Activated B cell treated with CpG ODN at 0.5 μM for 24 hours (primary cell): ENCODE measurements at regions not wholly inside any gene's neighbourhood (a gene's known extent, or its start where the extent isn't known, plus 50 kb on each side); places are given as distances from the start of the nearest gene placed in this dataset.

Source experiments
- ATAC-seq: fragments of 200-7000 bp; cut with Tn5 transposase; one replicate; pipeline ENCODE4 v1.10.0; 2021; ENCODE audit warnings: low read depth, mild to moderate bottlenecking, moderate library complexity
- CTCF ChIA-PET: fragments of 350-600 bp; sonication (Branson Sonifier 250); formaldehyde crosslinking; loops from one replicate; lab custom pipeline; 2021; ENCODE audit warnings: antibody characterized with exemption; lab: Charles Lee
- POLR2A ChIA-PET: fragments of 350-600 bp; sonication (Branson Sonifier 250); formaldehyde crosslinking; loops from one replicate; lab custom pipeline; 2021; ENCODE audit warnings: antibody characterized with exemption; lab: Charles Lee
- DNase-seq: peaks from one replicate; pipeline ENCODE4 v3.0.0; 2022
- H3K27ac Mint-ChIP-seq: one replicate; pipeline ENCODE4 v1.8.0; 2020; ENCODE audit warnings: mixed read lengths
- H3K27me3 Mint-ChIP-seq: one replicate; pipeline ENCODE4 v1.8.0; 2021; ENCODE audit warnings: mixed read lengths
- H3K36me3 Mint-ChIP-seq: one replicate; pipeline ENCODE4 v1.8.0; 2021; ENCODE audit warnings: low read depth, mixed read lengths
- H3K4me1 Mint-ChIP-seq: one replicate; pipeline ENCODE4 v1.8.0; 2021; ENCODE audit warnings: mixed read lengths
- H3K4me3 Mint-ChIP-seq: one replicate; pipeline ENCODE4 v1.8.0; 2020; ENCODE audit warnings: mild to moderate bottlenecking, mixed read lengths
- H3K9me3 Mint-ChIP-seq: one replicate; pipeline ENCODE4 v1.8.0; 2020; ENCODE audit warnings: mixed read lengths
- intact Hi-C: fragments of 100-400 bp; cut with micrococcal nuclease; formaldehyde crosslinking; loops from one replicate; pipeline ENCODE4 v1.15.1; 2024
- TF ChIP-seq, protein P1 (sequence below): fragments of 200-600 bp; IDR thresholded peaks from one replicate; pipeline ENCODE4 v1.8.0; 2022; ENCODE audit warnings: antibody characterized with exemption, mild to moderate bottlenecking

DNA sequence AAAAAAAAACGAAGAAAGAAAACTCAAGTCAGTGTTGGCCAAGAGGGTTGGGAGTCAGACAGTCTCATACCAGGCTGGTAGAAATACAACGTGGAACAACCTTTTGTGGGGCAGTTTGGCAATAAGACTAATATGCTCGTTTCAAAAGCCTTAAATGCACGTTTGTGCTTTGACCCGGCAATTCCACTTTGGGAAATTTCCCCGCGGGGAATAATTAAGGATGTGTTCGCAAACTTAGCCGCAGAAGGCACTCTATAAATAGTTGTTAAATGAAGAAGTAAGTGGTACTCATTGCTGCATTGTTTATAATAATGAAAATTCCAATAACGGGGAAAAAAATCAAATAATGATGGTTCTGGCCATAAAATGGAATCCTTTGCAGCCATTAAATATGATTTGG is 664.8 kb upstream of the EEF2KMT start:
- DNase-seq: no peak
- Mint-ChIP-seq H3K36me3 (no peaks in the 10 kb centered on the region), H3K4me3 (no peak overlapping the region), H3K4me1 (no peaks in the 10 kb centered on the region), H3K27me3 (no peaks in the 10 kb centered on the region), H3K9me3 (peaks cover 6% of the 10 kb centered on the region), H3K27ac (no peak overlapping the region)
- CTCF ChIA-PET: no interaction called here
- POLR2A ChIA-PET: no interaction called here
- TF ChIP-seq, protein P1, sequence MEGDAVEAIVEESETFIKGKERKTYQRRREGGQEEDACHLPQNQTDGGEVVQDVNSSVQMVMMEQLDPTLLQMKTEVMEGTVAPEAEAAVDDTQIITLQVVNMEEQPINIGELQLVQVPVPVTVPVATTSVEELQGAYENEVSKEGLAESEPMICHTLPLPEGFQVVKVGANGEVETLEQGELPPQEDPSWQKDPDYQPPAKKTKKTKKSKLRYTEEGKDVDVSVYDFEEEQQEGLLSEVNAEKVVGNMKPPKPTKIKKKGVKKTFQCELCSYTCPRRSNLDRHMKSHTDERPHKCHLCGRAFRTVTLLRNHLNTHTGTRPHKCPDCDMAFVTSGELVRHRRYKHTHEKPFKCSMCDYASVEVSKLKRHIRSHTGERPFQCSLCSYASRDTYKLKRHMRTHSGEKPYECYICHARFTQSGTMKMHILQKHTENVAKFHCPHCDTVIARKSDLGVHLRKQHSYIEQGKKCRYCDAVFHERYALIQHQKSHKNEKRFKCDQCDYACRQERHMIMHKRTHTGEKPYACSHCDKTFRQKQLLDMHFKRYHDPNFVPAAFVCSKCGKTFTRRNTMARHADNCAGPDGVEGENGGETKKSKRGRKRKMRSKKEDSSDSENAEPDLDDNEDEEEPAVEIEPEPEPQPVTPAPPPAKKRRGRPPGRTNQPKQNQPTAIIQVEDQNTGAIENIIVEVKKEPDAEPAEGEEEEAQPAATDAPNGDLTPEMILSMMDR: no peak
- intact Hi-C loops: no loop called here
- ATAC-seq: no peak

DNA sequence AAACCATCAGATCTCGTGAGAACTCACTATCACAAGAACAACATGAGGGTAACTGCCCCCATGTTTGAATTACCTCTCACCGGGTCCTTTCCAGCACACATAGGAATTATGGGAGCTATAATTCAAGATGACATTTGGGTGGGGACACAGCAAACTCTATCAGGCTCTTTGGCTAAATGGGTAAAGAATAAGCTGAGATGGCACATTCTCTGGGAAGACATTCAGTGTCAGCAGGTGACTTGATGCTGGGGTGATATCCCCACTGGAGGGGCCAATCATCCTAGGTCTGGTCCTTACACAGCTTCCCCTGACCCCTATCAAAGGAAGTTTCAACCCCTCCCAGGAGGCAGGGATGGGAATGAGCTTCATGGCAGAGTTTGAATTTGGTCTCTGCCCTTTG is 664.0 kb upstream of the EEF2KMT start:
- POLR2A ChIA-PET: no interaction called here
- CTCF ChIA-PET: no interaction called here

DNA sequence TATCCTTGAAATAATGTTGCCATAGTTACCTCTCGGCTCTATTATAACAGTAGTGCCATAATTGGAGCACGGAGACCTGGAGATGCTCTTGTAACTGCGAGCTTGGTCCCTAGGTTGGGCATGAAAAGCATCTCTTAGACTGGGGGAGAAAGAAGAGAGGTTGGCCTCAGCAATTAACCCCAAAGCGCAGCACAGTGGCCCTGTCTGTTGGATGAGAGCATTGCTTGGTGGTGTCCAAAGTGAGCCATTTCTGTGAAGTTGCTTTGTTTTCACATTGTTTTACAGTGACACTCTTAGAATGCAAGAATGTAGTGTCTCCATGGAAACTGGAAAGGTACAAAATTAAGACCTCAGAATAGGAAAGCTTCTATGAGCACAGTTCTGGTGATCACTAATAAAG is 660.7 kb upstream of the EEF2KMT start:
- DNase-seq (no peak), ATAC-seq (no peak)
- no peak overlapping the region for H3K4me3 Mint-ChIP-seq
- H3K4me1 Mint-ChIP-seq: no peaks in the 10 kb centered on the region
- TF ChIP-seq, protein P1: no peak
- H3K27me3 Mint-ChIP-seq: no peaks in the 10 kb centered on the region
- ChIA-PET POLR2A (no interaction called here), CTCF (no interaction called here)
- intact Hi-C loops: no loop called here
- no peak overlapping the region for H3K27ac Mint-ChIP-seq
- no peaks in the 10 kb centered on the region for H3K36me3 Mint-ChIP-seq
- H3K9me3 Mint-ChIP-seq: peaks cover 6% of the 10 kb centered on the region

More for the DNA sequence above, 664.0 kb upstream of the EEF2KMT start:
- H3K36me3 Mint-ChIP-seq: no peaks in the 10 kb centered on the region
- peaks cover 8% of the 10 kb centered on the region for H3K9me3 Mint-ChIP-seq
- TF ChIP-seq, protein P1: no peak
- intact Hi-C loops: no loop called here
- ATAC-seq: no peak
- H3K4me3 Mint-ChIP-seq: no peak overlapping the region
- H3K4me1 Mint-ChIP-seq: no peaks in the 10 kb centered on the region
- H3K27me3 Mint-ChIP-seq: no peaks in the 10 kb centered on the region
- no peak for DNase-seq
- no peak overlapping the region for H3K27ac Mint-ChIP-seq

DNA sequence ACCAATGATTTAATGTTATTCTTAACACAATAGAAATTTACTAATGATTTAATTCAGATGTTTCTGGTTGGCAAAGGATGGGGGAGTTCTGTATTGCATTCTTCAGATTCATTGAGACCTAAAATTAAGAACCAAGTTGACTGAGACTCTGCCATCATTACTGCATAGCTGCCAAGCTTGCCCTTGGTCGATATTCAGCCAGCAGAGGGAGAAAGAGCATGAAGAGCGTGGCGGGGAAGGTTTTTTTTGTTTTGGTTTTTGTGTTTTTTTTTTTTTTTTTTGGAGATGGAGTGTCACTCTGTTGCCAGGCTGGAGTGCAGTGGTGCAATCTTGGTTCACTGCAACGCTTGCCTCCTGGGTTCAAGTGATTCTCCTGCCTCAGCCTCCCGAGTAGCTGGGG is 659.4 kb upstream of the EEF2KMT start:
- intact Hi-C loops: no loop called here
- H3K27ac Mint-ChIP-seq: no peak overlapping the region
- ATAC-seq (no peak), DNase-seq (no peak)
- H3K36me3 Mint-ChIP-seq: no peaks in the 10 kb centered on the region
- H3K9me3 Mint-ChIP-seq: peaks cover 6% of the 10 kb centered on the region
- ChIA-PET POLR2A (no interaction called here), CTCF (no interaction called here)
- no peak overlapping the region for H3K4me3 Mint-ChIP-seq
- H3K4me1 Mint-ChIP-seq: no peaks in the 10 kb centered on the region
- H3K27me3 Mint-ChIP-seq: no peaks in the 10 kb centered on the region
- TF ChIP-seq, protein P1: no peak

DNA sequence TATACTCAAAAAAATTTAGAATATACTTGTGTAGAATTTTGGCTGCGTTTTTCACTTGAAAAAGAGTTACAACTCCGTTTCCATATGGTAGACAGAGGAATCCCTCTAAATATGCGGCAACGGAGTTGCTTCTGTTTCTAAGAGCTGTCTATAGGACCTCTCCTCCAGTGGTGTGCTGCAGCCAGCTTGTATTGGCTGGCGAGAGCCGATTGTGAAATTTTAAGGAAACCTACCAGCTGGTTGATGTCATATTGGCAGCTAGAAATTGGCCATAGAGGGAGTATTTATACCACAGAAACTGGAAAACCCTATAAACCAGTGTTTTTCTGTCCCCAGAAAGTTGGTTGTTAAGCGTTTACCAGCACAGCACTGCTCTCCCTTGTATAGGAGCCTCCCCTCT is 655.8 kb upstream of the EEF2KMT start:
- Mint-ChIP-seq H3K4me3 (no peak overlapping the region), H3K4me1 (no peaks in the 10 kb centered on the region), H3K9me3 (peaks cover 9% of the 10 kb centered on the region), H3K27ac (no peak overlapping the region), H3K36me3 (no peaks in the 10 kb centered on the region), H3K27me3 (no peaks in the 10 kb centered on the region)
- intact Hi-C loops: no loop called here
- TF ChIP-seq, protein P1: no peak
- ATAC-seq (no peak), DNase-seq (no peak)
- POLR2A ChIA-PET: no interaction called here
- CTCF ChIA-PET: no interaction called here
